ENCODE measurements at regions not wholly inside any gene's neighbourhood (a gene's known extent, or its start where the extent isn't known, plus 50 kb on each side); places are given as distances from the start of the nearest gene placed in this dataset.

DNA sequence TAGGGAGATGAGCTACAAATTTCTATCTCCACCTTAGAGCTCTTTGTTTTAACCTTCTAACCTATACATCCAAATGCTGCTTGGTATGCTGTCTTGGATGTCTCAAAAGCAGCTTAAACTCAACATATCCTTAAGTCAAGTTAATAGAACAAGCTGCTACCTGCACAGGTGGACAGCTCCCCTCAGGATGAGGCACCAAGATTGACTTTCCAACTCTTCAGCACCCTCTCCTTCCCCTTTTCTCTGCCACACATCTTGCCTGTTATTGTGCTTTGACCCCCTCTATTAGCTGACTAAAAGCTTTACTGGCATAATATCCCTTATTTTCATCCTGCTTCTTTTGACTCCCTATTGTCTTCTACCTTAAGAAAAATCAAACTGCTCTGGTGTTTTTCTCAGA, 448.1 kb upstream of the MEX3C start:
- Histone ChIP-seq H2BK12ac (ENCODE audit: low read depth, low read length) (no peak overlapping the region), H3K9me3 (ENCODE audit: insufficient read depth in 2 of 2, low read depth in 1 of 2, low read length in 1 of 2) (no peaks in the 10 kb centered on the region), H3K4me3 (ENCODE audit: extremely low read depth in 1 of 4, insufficient read depth in 2 of 4, low read depth in 3 of 4, low read length in 4 of 4) (no peak overlapping the region), H2AK5ac (ENCODE audit: low read depth, low read length) (no peak overlapping the region), H3K4me1 (replicated peaks in 1 of 4; ENCODE audit: control insufficient read depth in 3 of 4, insufficient read depth in 4 of 4, low read length in 3 of 4) (no peaks in the 10 kb centered on the region), H2BK20ac (ENCODE audit: low read length) (no peak overlapping the region), H2AFZ (ENCODE audit: low read length) (no peak overlapping the region), H2BK120ac (replicated peaks; ENCODE audit: low read depth, low read length) (no peak overlapping the region), H3K23me2 (ENCODE audit: low read depth, low read length) (no peaks in the 10 kb centered on the region), H3K4me2 (ENCODE audit: insufficient read depth in 1 of 2, low read depth in 2 of 2, low read length in 2 of 2) (no peak overlapping the region), H4K91ac (replicated peaks; ENCODE audit: insufficient read length, low read length) (no peak overlapping the region), H3K79me2 (ENCODE audit: control insufficient read depth in 1 of 2, insufficient read depth in 2 of 2, low read length in 2 of 2) (no peaks in the 10 kb centered on the region), H3K14ac (ENCODE audit: insufficient read length) (no peak overlapping the region), H3K27me3 (replicated peaks in 1 of 4; ENCODE audit: control insufficient read depth in 3 of 4, extremely low read depth in 1 of 4, insufficient read depth in 3 of 4, low read length in 3 of 4) (no peaks in the 10 kb centered on the region), H4K8ac (ENCODE audit: extremely low read depth, insufficient read depth, low read length) (no peak overlapping the region), H3K4ac (replicated peaks; ENCODE audit: insufficient read length, low read depth, low read length) (no peak overlapping the region), H2BK5ac (ENCODE audit: low read depth, low read length) (no peak overlapping the region), H3K18ac (ENCODE audit: extremely low read depth, low read length) (no peak overlapping the region), H3K79me1 (ENCODE audit: low read depth, low read length) (no peaks in the 10 kb centered on the region), H2BK15ac (ENCODE audit: low read length) (no peak overlapping the region), H4K20me1 (replicated peaks in 1 of 2; ENCODE audit: control insufficient read depth in 1 of 2, insufficient read depth in 2 of 2, low read length in 2 of 2) (no peaks in the 10 kb centered on the region), H3K23ac (ENCODE audit: insufficient read length) (no peak overlapping the region), H4K5ac (ENCODE audit: insufficient read length, low read depth, low read length) (no peak overlapping the region), H3K9ac (replicated peaks in 1 of 4; ENCODE audit: extremely low read depth in 1 of 4, low read depth in 3 of 4, low read length in 3 of 4) (no peak overlapping the region), H3K36me3 (ENCODE audit: control insufficient read depth in 2 of 4, insufficient read depth in 4 of 4, low read length in 3 of 4) (no peaks in the 10 kb centered on the region), H3K56ac (replicated peaks; ENCODE audit: insufficient read length, low read depth, low read length) (no peak overlapping the region), H3K27ac (ENCODE audit: low read depth, low read length) (no peak overlapping the region)
- no peak for DNase-seq (ENCODE audit: low read depth in 1 of 2, low spot score in 2 of 2)
- ChIA-PET POLR2A (ENCODE audit: partially characterized antibody) (no interaction called here), CTCF (ENCODE audit: partially characterized antibody) (no interaction called here)
- no peak for FAIRE-seq
- TF ChIP-seq CBX5 (IDR thresholded peaks at IDR 0.05; ENCODE audit: low read depth, low read length) = no peak
- no peak for TF ChIP-seq TAF1 (IDR thresholded peaks at IDR 0.05; ENCODE audit: low read depth, low read length)
- TF ChIP-seq, protein P1, sequence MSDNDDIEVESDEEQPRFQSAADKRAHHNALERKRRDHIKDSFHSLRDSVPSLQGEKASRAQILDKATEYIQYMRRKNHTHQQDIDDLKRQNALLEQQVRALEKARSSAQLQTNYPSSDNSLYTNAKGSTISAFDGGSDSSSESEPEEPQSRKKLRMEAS (IDR thresholded peaks at IDR 0.05) = no peak
